OCI-LY1 (cell line): ENCODE measurements at regions not wholly inside any gene's neighbourhood (a gene's known extent, or its start where the extent isn't known, plus 50 kb on each side); places are given as distances from the start of the nearest gene placed in this dataset.

ENCODE experiments used
- H2AFZ ChIP-seq: fragments of 200-600 bp; sonication (generic), shearing (Covaris generic); 2 replicates; pipeline ENCODE4 v1.6.0; 2014; ENCODE audit warnings: antibody characterized with exemption, mild to moderate bottlenecking, low read length
- H3F3A ChIP-seq: fragments of 200-600 bp; sonication (generic), shearing (Covaris generic); 2 replicates; pipeline ENCODE4 v1.6.0; 2014; ENCODE audit warnings: mild to moderate bottlenecking, antibody characterized with exemption, low read length, moderate library complexity; ENCODE audit not compliant: insufficient read depth
- H3K27ac ChIP-seq: fragments of 200-600 bp; sonication (generic); 2 replicates; pipeline ENCODE4 v1.5.1; 2014; ENCODE audit warnings: low read length, mixed run types, mild to moderate bottlenecking, low read depth; ENCODE audit not compliant: poor library complexity, severe bottlenecking
- H3K27me3 ChIP-seq: fragments of 200-600 bp; sonication (generic); 2 replicates; pipeline ENCODE4 v1.6.0; 2014; ENCODE audit warnings: antibody characterized with exemption, mild to moderate bottlenecking, low read length, moderate library complexity; ENCODE audit not compliant: insufficient read depth
- H3K36me3 ChIP-seq: fragments of 200-600 bp; sonication (generic); 2 replicates; pipeline ENCODE4 v1.6.1; 2014; ENCODE audit warnings: mild to moderate bottlenecking, antibody characterized with exemption, low read length, moderate library complexity, mixed read lengths; ENCODE audit not compliant: insufficient read depth
- H3K4me1 ChIP-seq: fragments of 200-600 bp; sonication (generic); 2 replicates; pipeline ENCODE4 v1.5.1; 2014; ENCODE audit warnings: mild to moderate bottlenecking, low read length, moderate library complexity; ENCODE audit not compliant: insufficient read depth, severe bottlenecking
- H3K4me2 ChIP-seq: fragments of 200-600 bp; sonication (generic), shearing (Covaris generic); 2 replicates; pipeline ENCODE4 v1.6.1; 2014; ENCODE audit warnings: low read length
- H3K4me3 ChIP-seq: fragments of 200-600 bp; sonication (generic); 2 replicates; pipeline ENCODE4 v1.5.1; 2014; ENCODE audit warnings: low read length, low read depth, mild to moderate bottlenecking, mixed read lengths; ENCODE audit not compliant: poor library complexity, severe bottlenecking
- H3K79me2 ChIP-seq: fragments of 200-600 bp; shearing (Covaris generic); 2 replicates; pipeline ENCODE4 v1.6.1; 2016; ENCODE audit warnings: mixed run types, low read length, mixed read lengths; ENCODE audit not compliant: insufficient read depth
- H3K9ac ChIP-seq: fragments of 200-600 bp; sonication (generic), shearing (Covaris generic); 2 replicates; pipeline ENCODE4 v1.6.1; 2014; ENCODE audit warnings: mild to moderate bottlenecking, low read length, mixed read lengths
- H3K9me2 ChIP-seq: fragments of 200-600 bp; sonication (generic), shearing (Covaris generic); 2 replicates; pipeline ENCODE4 v1.6.1; 2014; ENCODE audit warnings: low read depth, mild to moderate bottlenecking, low read length, mixed read lengths
- H3K9me3 ChIP-seq: fragments of 200-600 bp; shearing (Covaris generic); 2 replicates; pipeline ENCODE4 v1.6.1; 2014; ENCODE audit warnings: low read length, mixed read lengths
- H4K20me1 ChIP-seq: fragments of 200-600 bp; sonication (generic), shearing (Covaris generic); 2 replicates; pipeline ENCODE4 v1.6.0; 2016; ENCODE audit warnings: mild to moderate bottlenecking, low read length; ENCODE audit not compliant: insufficient read depth
- CTCF ChIP-seq: fragments of 200-600 bp; sonication (generic), shearing (Covaris generic); IDR thresholded peaks from 2 replicates; pipeline ENCODE4 v1.5.1; 2017; ENCODE audit warnings: mild to moderate bottlenecking, antibody characterized with exemption, low read length, moderate library complexity, mixed read lengths
- EZH2 ChIP-seq: fragments of 200-600 bp; sonication (generic), shearing (Covaris generic); IDR thresholded peaks from 2 replicates; pipeline ENCODE4 v1.8.0; 2017; ENCODE audit warnings: borderline replicate concordance, mixed run types, mild to moderate bottlenecking, antibody characterized with exemption, low read length, moderate library complexity, mixed read lengths

- Histone ChIP-seq H3K9me2 (no peaks in the 10 kb centered on the region), H3K9ac (no peak overlapping the region), H3K79me2 (no peaks in the 10 kb centered on the region), H3K27me3 (no peaks in the 10 kb centered on the region), H3K36me3 (no peaks in the 10 kb centered on the region), H4K20me1 (no peaks in the 10 kb centered on the region), H3K4me2 (no peak overlapping the region), H3K4me3 (no peak overlapping the region), H3K27ac (no peak overlapping the region), H3K9me3 (no peaks in the 10 kb centered on the region), H2AFZ (no peak overlapping the region), H3K4me1 (no peaks in the 10 kb centered on the region), H3F3A (no peaks in the 10 kb centered on the region)
- TF ChIP-seq EZH2 (no peak), CTCF (no peak)
These were observed 120.0 kb upstream of the GRIA3 start for GRCh38 chrX:123064053-123064452.

GRCh38 chrX:123072686-123073385 lies 111.2 kb upstream of the GRIA3 start:
- no peaks in the 10 kb centered on the region for H3K27me3 ChIP-seq
- H3K36me3 ChIP-seq: no peaks in the 10 kb centered on the region
- H3K9me2 ChIP-seq: no peaks in the 10 kb centered on the region
- no peaks in the 10 kb centered on the region for H3K4me1 ChIP-seq
- no peak overlapping the region for H3K9ac ChIP-seq
- TF ChIP-seq CTCF: no peak
- TF ChIP-seq EZH2: no peak
- no peak overlapping the region for H2AFZ ChIP-seq
- H4K20me1 ChIP-seq: no peaks in the 10 kb centered on the region
- no peaks in the 10 kb centered on the region for H3F3A ChIP-seq
- no peak overlapping the region for H3K4me2 ChIP-seq
- H3K4me3 ChIP-seq: no peak overlapping the region
- H3K9me3 ChIP-seq: no peaks in the 10 kb centered on the region
- no peak overlapping the region for H3K27ac ChIP-seq
- H3K79me2 ChIP-seq: no peaks in the 10 kb centered on the region

- TF ChIP-seq CTCF (no peak), EZH2 (no peak)
- Histone ChIP-seq H3K79me2 (no peaks in the 10 kb centered on the region), H3K4me2 (no peak overlapping the region), H3K27me3 (no peaks in the 10 kb centered on the region), H3K27ac (no peak overlapping the region), H3K4me3 (no peak overlapping the region), H3K36me3 (no peaks in the 10 kb centered on the region), H3K9me3 (no peaks in the 10 kb centered on the region), H3K9ac (no peak overlapping the region), H3K4me1 (no peaks in the 10 kb centered on the region), H3F3A (no peaks in the 10 kb centered on the region), H3K9me2 (no peaks in the 10 kb centered on the region), H2AFZ (no peak overlapping the region), H4K20me1 (no peaks in the 10 kb centered on the region)
These were observed 108.0 kb upstream of the GRIA3 start for GRCh38 chrX:123075947-123076561.
